Activated B cell treated with CpG ODN at 0.5 μM for 24 hours (primary cell): ENCODE measurements at regions not wholly inside any gene's neighbourhood (a gene's known extent, or its start where the extent isn't known, plus 50 kb on each side); places are given as distances from the start of the nearest gene placed in this dataset.

Experiments used
- ATAC-seq: fragments of 200-7000 bp; cut with Tn5 transposase; one replicate; pipeline ENCODE4 v1.10.0; 2021; ENCODE audit warnings: low read depth, mild to moderate bottlenecking, moderate library complexity
- CTCF ChIA-PET: fragments of 350-600 bp; sonication (Branson Sonifier 250); formaldehyde crosslinking; loops from one replicate; lab custom pipeline; 2021; ENCODE audit warnings: antibody characterized with exemption; lab: Charles Lee
- POLR2A ChIA-PET: fragments of 350-600 bp; sonication (Branson Sonifier 250); formaldehyde crosslinking; loops from one replicate; lab custom pipeline; 2021; ENCODE audit warnings: antibody characterized with exemption; lab: Charles Lee
- DNase-seq: peaks from one replicate; pipeline ENCODE4 v3.0.0; 2022
- H3K27ac Mint-ChIP-seq: one replicate; pipeline ENCODE4 v1.8.0; 2020; ENCODE audit warnings: mixed read lengths
- H3K27me3 Mint-ChIP-seq: one replicate; pipeline ENCODE4 v1.8.0; 2021; ENCODE audit warnings: mixed read lengths
- H3K36me3 Mint-ChIP-seq: one replicate; pipeline ENCODE4 v1.8.0; 2021; ENCODE audit warnings: low read depth, mixed read lengths
- H3K4me1 Mint-ChIP-seq: one replicate; pipeline ENCODE4 v1.8.0; 2021; ENCODE audit warnings: mixed read lengths
- H3K4me3 Mint-ChIP-seq: one replicate; pipeline ENCODE4 v1.8.0; 2020; ENCODE audit warnings: mild to moderate bottlenecking, mixed read lengths
- H3K9me3 Mint-ChIP-seq: one replicate; pipeline ENCODE4 v1.8.0; 2020; ENCODE audit warnings: mixed read lengths
- CTCF ChIP-seq: fragments of 200-600 bp; IDR thresholded peaks from one replicate; pipeline ENCODE4 v1.8.0; 2022; ENCODE audit warnings: antibody characterized with exemption, mild to moderate bottlenecking
- intact Hi-C: fragments of 100-400 bp; cut with micrococcal nuclease; formaldehyde crosslinking; loops from one replicate; pipeline ENCODE4 v1.15.1; 2024

GRCh38 chr20:19949195-19949867 is 67.8 kb upstream of the NAA20 start:
- DNase-seq (no peak), ATAC-seq (no peak)
- H3K4me1 Mint-ChIP-seq: peaks cover 10% of the 10 kb centered on the region
- no peak overlapping the region for H3K27ac Mint-ChIP-seq
- no peaks in the 10 kb centered on the region for H3K36me3 Mint-ChIP-seq
- H3K27me3 Mint-ChIP-seq: peaks cover 2% of the 10 kb centered on the region
- intact Hi-C loops: no loop called here
- H3K4me3 Mint-ChIP-seq: no peak overlapping the region
- POLR2A ChIA-PET: no interaction called here
- no peak for TF ChIP-seq CTCF
- CTCF ChIA-PET: no interaction called here
- no peaks in the 10 kb centered on the region for H3K9me3 Mint-ChIP-seq

- peaks cover 2% of the 10 kb centered on the region for H3K27me3 Mint-ChIP-seq
- no peak for TF ChIP-seq CTCF
- ChIA-PET CTCF (no interaction called here), POLR2A (no interaction called here)
- H3K36me3 Mint-ChIP-seq: no peaks in the 10 kb centered on the region
- H3K4me3 Mint-ChIP-seq: no peak overlapping the region
- H3K27ac Mint-ChIP-seq: no peak overlapping the region
- no peak for DNase-seq
- H3K4me1 Mint-ChIP-seq: peaks cover 9% of the 10 kb centered on the region
- intact Hi-C loops: no loop called here
- no peaks in the 10 kb centered on the region for H3K9me3 Mint-ChIP-seq
- no peak for ATAC-seq
These were observed 67.1 kb upstream of the NAA20 start for GRCh38 chr20:19950042-19950441.

GRCh38 chr20:19952392-19952791 is 64.8 kb upstream of the NAA20 start:
- no peaks in the 10 kb centered on the region for H3K9me3 Mint-ChIP-seq
- CTCF ChIA-PET: no interaction called here
- POLR2A ChIA-PET: no interaction called here
- no peaks in the 10 kb centered on the region for H3K36me3 Mint-ChIP-seq
- no peak overlapping the region for H3K27ac Mint-ChIP-seq
- ATAC-seq (no peak), DNase-seq (no peak)
- H3K4me3 Mint-ChIP-seq: no peak overlapping the region
- peaks cover 9% of the 10 kb centered on the region for H3K4me1 Mint-ChIP-seq
- H3K27me3 Mint-ChIP-seq: peaks cover 2% of the 10 kb centered on the region
- TF ChIP-seq CTCF: no peak
- intact Hi-C loops: no loop called here

GRCh38 chr20:19953606-19954005 is 63.6 kb upstream of the NAA20 start:
- CTCF ChIA-PET: no interaction called here

GRCh38 chr20:19956976-19957375 is 60.2 kb upstream of the NAA20 start:
- Mint-ChIP-seq H3K4me3 (no peak overlapping the region), H3K27ac (no peak overlapping the region), H3K36me3 (no peaks in the 10 kb centered on the region), H3K27me3 (no peaks in the 10 kb centered on the region), H3K4me1 (peaks cover 9% of the 10 kb centered on the region), H3K9me3 (no peaks in the 10 kb centered on the region)
- CTCF ChIA-PET: no interaction called here
- no peak for ATAC-seq
- POLR2A ChIA-PET: no interaction called here
- intact Hi-C loops: no loop called here
- DNase-seq: no peak
- no peak for TF ChIP-seq CTCF

More at GRCh38 chr20:19953606-19954005, 63.6 kb upstream of the NAA20 start:
- DNase-seq: no peak
- TF ChIP-seq CTCF: no peak
- H3K9me3 Mint-ChIP-seq: no peaks in the 10 kb centered on the region
- no peaks in the 10 kb centered on the region for H3K36me3 Mint-ChIP-seq
- no peak overlapping the region for H3K4me3 Mint-ChIP-seq
- no peak for ATAC-seq
- H3K4me1 Mint-ChIP-seq: peaks cover 9% of the 10 kb centered on the region
- intact Hi-C loops: no loop called here
- no peak overlapping the region for H3K27ac Mint-ChIP-seq
- no peaks in the 10 kb centered on the region for H3K27me3 Mint-ChIP-seq
- POLR2A ChIA-PET: no interaction called here
